ENCODE measurements at regions not wholly inside any gene's neighbourhood (a gene's known extent, or its start where the extent isn't known, plus 50 kb on each side); places are given as distances from the start of the nearest gene placed in this dataset.

GRCh38 chr5:3424946-3425345 lies 170.7 kb upstream of the IRX1 start:
- H3K36me3 ChIP-seq (ENCODE audit: control insufficient read depth, insufficient read depth, low read length) = no peaks in the 10 kb centered on the region
- no peak for DNase-seq (ENCODE audit: low read depth)
- no peak for TF ChIP-seq CTCF (IDR thresholded peaks at IDR 0.05; ENCODE audit: insufficient read depth, low read depth, low read length)
- CTCF ChIA-PET = no interaction called here
- no peak overlapping the region for H3K4me3 ChIP-seq (ENCODE audit: low read depth, low read length)
- no peaks in the 10 kb centered on the region for H3K27me3 ChIP-seq (ENCODE audit: control insufficient read depth, insufficient read depth, low read length)
- POLR2A ChIA-PET = no interaction called here

- no peak for TF ChIP-seq CTCF (IDR thresholded peaks at IDR 0.05; ENCODE audit: insufficient read depth, low read depth, low read length)
- Histone ChIP-seq H3K36me3 (ENCODE audit: control insufficient read depth, insufficient read depth, low read length) (no peaks in the 10 kb centered on the region), H3K4me3 (ENCODE audit: low read depth, low read length) (no peak overlapping the region), H3K27me3 (ENCODE audit: control insufficient read depth, insufficient read depth, low read length) (no peaks in the 10 kb centered on the region)
- no peak for DNase-seq (ENCODE audit: low read depth)
- CTCF ChIA-PET = no interaction called here
- POLR2A ChIA-PET = no interaction called here
Observed at GRCh38 chr5:3417376-3417943, 178.2 kb upstream of the IRX1 start.

GRCh38 chr5:3414371-3414770 lies 181.3 kb upstream of the IRX1 start:
- CTCF ChIA-PET = no interaction called here
- Histone ChIP-seq H3K27me3 (ENCODE audit: control insufficient read depth, insufficient read depth, low read length) (no peaks in the 10 kb centered on the region), H3K36me3 (ENCODE audit: control insufficient read depth, insufficient read depth, low read length) (no peaks in the 10 kb centered on the region), H3K4me3 (ENCODE audit: low read depth, low read length) (no peak overlapping the region)
- no peak for DNase-seq (ENCODE audit: low read depth)
- POLR2A ChIA-PET = no interaction called here
- no peak for TF ChIP-seq CTCF (IDR thresholded peaks at IDR 0.05; ENCODE audit: insufficient read depth, low read depth, low read length)

- Histone ChIP-seq H3K36me3 (ENCODE audit: control insufficient read depth, insufficient read depth, low read length) (no peaks in the 10 kb centered on the region), H3K4me3 (ENCODE audit: low read depth, low read length) (no peak overlapping the region), H3K27me3 (ENCODE audit: control insufficient read depth, insufficient read depth, low read length) (no peaks in the 10 kb centered on the region)
- no peak for TF ChIP-seq CTCF (IDR thresholded peaks at IDR 0.05; ENCODE audit: insufficient read depth, low read depth, low read length)
- POLR2A ChIA-PET = no interaction called here
- CTCF ChIA-PET = interaction anchor here (0.6 kb wide), 1 partner anchor 12 kb away, joined by 3 read pairs; no protein-coding TSS in a partner anchor
- no peak for DNase-seq (ENCODE audit: low read depth)
Observed at GRCh38 chr5:3412146-3412545, 183.5 kb upstream of the IRX1 start.

GRCh38 chr5:3411363-3411762 lies 184.3 kb upstream of the IRX1 start:
- CTCF ChIA-PET = no interaction called here
- H3K27me3 ChIP-seq (ENCODE audit: control insufficient read depth, insufficient read depth, low read length) = no peaks in the 10 kb centered on the region
- no peak for DNase-seq (ENCODE audit: low read depth)
- H3K36me3 ChIP-seq (ENCODE audit: control insufficient read depth, insufficient read depth, low read length) = no peaks in the 10 kb centered on the region
- no peak overlapping the region for H3K4me3 ChIP-seq (ENCODE audit: low read depth, low read length)
- POLR2A ChIA-PET = no interaction called here
- TF ChIP-seq CTCF (IDR thresholded peaks at IDR 0.05; ENCODE audit: insufficient read depth, low read depth, low read length) = no peak
